IPS-15b (cell line): ENCODE measurements at regions not wholly inside any gene's neighbourhood (a gene's known extent, or its start where the extent isn't known, plus 50 kb on each side); places are given as distances from the start of the nearest gene placed in this dataset.

ENCODE experiments used
- H3K27me3 ChIP-seq: one replicate; pipeline ENCODE4 v1.6.1; 2013; ENCODE audit warnings: low read length; ENCODE audit not compliant: control insufficient read depth, insufficient read depth
- H3K36me3 ChIP-seq: one replicate; pipeline ENCODE4 v1.6.1; 2013; ENCODE audit warnings: low read length; ENCODE audit not compliant: control insufficient read depth, insufficient read depth
- H3K4me1 ChIP-seq: one replicate; pipeline ENCODE4 v1.6.1; 2013; ENCODE audit warnings: mild to moderate bottlenecking, low read length; ENCODE audit not compliant: control insufficient read depth, insufficient read depth
- H3K4me3 ChIP-seq: one replicate; pipeline ENCODE4 v1.5.1; 2013; ENCODE audit warnings: low read depth, low read length
- H3K9ac ChIP-seq: one replicate; pipeline ENCODE4 v1.6.1; 2013; ENCODE audit warnings: low read depth, mild to moderate bottlenecking, low read length
- H3K9me3 ChIP-seq: one replicate; pipeline ENCODE4 v1.6.1; 2013; ENCODE audit warnings: mild to moderate bottlenecking, low read length; ENCODE audit not compliant: control insufficient read depth, insufficient read depth

- no peaks in the 10 kb centered on the region for H3K27me3 ChIP-seq
- peaks cover 4% of the 10 kb centered on the region for H3K4me1 ChIP-seq
- H3K4me3 ChIP-seq = no peak overlapping the region
- H3K9me3 ChIP-seq = no peaks in the 10 kb centered on the region
- no peaks in the 10 kb centered on the region for H3K36me3 ChIP-seq
- no peak overlapping the region for H3K9ac ChIP-seq
These were observed 162.5 kb upstream of the RASGEF1B start for GRCh38 chr4:81634165-81634564.

- Histone ChIP-seq H3K4me1 (peaks cover 5% of the 10 kb centered on the region), H3K27me3 (no peaks in the 10 kb centered on the region), H3K36me3 (no peaks in the 10 kb centered on the region)
These were observed 161.0 kb upstream of the RASGEF1B start for GRCh38 chr4:81632581-81633299.

GRCh38 chr4:81631958-81632441 is 160.3 kb upstream of the RASGEF1B start:
- H3K4me1 ChIP-seq = peaks cover 11% of the 10 kb centered on the region
- no peak overlapping the region for H3K4me3 ChIP-seq
- no peak overlapping the region for H3K9ac ChIP-seq
- no peaks in the 10 kb centered on the region for H3K9me3 ChIP-seq
- H3K27me3 ChIP-seq = no peaks in the 10 kb centered on the region
- H3K36me3 ChIP-seq = no peaks in the 10 kb centered on the region

More at GRCh38 chr4:81632581-81633299, 161.0 kb upstream of the RASGEF1B start:
- Histone ChIP-seq H3K9me3 (no peaks in the 10 kb centered on the region), H3K9ac (no peak overlapping the region), H3K4me3 (no peak overlapping the region)

DNA sequence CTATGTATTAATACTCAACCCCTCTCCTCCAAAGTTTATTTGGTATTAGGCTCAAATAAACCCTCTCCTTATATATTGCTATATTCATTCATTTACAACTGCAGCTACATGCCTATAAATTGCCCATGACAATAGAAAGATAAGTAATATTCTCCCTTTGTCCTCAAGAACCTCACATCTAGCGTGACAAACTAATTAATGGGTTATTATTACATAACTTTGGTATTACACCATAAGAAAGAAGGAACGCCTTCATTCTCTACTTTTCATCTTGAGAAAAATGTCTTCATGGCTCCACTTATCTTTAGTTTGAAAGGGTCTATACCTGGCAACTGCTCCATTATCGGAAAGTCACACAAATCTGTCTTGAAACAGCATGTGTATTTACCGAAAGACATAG is 157.7 kb upstream of the RASGEF1B start:
- Histone ChIP-seq H3K4me3 (no peak overlapping the region), H3K9ac (no peak overlapping the region), H3K36me3 (no peaks in the 10 kb centered on the region), H3K4me1 (peaks cover 11% of the 10 kb centered on the region), H3K27me3 (no peaks in the 10 kb centered on the region), H3K9me3 (no peaks in the 10 kb centered on the region)

GRCh38 chr4:81628489-81628888 is 156.8 kb upstream of the RASGEF1B start:
- Histone ChIP-seq H3K27me3 (no peaks in the 10 kb centered on the region), H3K36me3 (no peaks in the 10 kb centered on the region), H3K4me1 (peaks cover 11% of the 10 kb centered on the region), H3K9me3 (no peaks in the 10 kb centered on the region), H3K4me3 (no peak overlapping the region), H3K9ac (no peak overlapping the region)

- no peaks in the 10 kb centered on the region for H3K27me3 ChIP-seq
- no peaks in the 10 kb centered on the region for H3K36me3 ChIP-seq
- H3K4me3 ChIP-seq = no peak overlapping the region
- H3K9ac ChIP-seq = no peak overlapping the region
- H3K9me3 ChIP-seq = no peaks in the 10 kb centered on the region
- H3K4me1 ChIP-seq = peaks cover 11% of the 10 kb centered on the region
These were observed 155.9 kb upstream of the RASGEF1B start for GRCh38 chr4:81627590-81627989.

DNA sequence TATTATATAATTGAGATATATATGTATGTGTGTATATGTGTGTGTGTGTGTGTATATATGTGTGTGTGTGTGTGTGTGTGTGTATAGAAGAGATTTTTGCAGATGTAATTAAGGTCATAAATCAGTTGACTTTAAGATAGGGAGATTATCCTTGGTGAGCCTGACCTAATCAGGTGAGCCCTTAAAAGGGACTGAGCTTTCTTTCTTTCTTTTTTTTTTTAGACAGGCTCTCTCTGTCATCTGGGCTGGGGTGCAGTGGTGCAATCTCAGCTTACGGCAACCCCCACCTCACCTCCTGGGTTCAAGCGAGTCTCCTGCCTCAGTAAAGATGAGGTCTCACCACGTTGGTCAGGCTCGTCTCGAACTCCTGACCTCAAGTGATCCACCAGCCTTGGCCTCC is 155.1 kb upstream of the RASGEF1B start:
- H3K4me3 ChIP-seq = no peak overlapping the region
- H3K4me1 ChIP-seq = peaks cover 10% of the 10 kb centered on the region
- H3K9me3 ChIP-seq = no peaks in the 10 kb centered on the region

GRCh38 chr4:81625422-81626417 is 154.0 kb upstream of the RASGEF1B start:
- Histone ChIP-seq H3K4me1 (peaks cover 6% of the 10 kb centered on the region), H3K9ac (no peak overlapping the region), H3K4me3 (no peak overlapping the region), H3K36me3 (no peaks in the 10 kb centered on the region), H3K9me3 (no peaks in the 10 kb centered on the region), H3K27me3 (no peaks in the 10 kb centered on the region)

More for the DNA sequence above, 155.1 kb upstream of the RASGEF1B start:
- Histone ChIP-seq H3K9ac (no peak overlapping the region), H3K36me3 (no peaks in the 10 kb centered on the region), H3K27me3 (no peaks in the 10 kb centered on the region)

DNA sequence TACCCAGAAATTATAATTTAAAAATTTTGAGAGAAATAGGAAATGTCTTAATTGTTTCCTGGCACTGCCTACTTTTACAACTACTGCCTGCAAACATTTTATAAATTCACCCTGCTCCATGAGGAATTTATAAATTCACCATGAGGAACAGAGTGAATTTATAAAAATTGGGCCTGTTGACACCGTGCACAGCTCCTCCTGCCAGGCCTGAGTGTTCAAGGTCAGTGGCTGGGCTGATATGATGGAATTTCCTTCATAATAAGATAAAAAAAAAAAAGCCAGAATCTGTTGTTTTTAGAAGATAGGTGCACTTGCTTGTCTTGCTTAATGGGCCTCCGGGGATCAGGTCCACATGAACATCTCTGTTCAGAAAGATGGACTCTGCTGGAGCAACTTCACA is 151.7 kb upstream of the RASGEF1B start:
- Histone ChIP-seq H3K9ac (no peak overlapping the region), H3K27me3 (no peaks in the 10 kb centered on the region), H3K4me3 (no peak overlapping the region), H3K4me1 (peaks cover 6% of the 10 kb centered on the region), H3K36me3 (no peaks in the 10 kb centered on the region), H3K9me3 (no peaks in the 10 kb centered on the region)

DNA sequence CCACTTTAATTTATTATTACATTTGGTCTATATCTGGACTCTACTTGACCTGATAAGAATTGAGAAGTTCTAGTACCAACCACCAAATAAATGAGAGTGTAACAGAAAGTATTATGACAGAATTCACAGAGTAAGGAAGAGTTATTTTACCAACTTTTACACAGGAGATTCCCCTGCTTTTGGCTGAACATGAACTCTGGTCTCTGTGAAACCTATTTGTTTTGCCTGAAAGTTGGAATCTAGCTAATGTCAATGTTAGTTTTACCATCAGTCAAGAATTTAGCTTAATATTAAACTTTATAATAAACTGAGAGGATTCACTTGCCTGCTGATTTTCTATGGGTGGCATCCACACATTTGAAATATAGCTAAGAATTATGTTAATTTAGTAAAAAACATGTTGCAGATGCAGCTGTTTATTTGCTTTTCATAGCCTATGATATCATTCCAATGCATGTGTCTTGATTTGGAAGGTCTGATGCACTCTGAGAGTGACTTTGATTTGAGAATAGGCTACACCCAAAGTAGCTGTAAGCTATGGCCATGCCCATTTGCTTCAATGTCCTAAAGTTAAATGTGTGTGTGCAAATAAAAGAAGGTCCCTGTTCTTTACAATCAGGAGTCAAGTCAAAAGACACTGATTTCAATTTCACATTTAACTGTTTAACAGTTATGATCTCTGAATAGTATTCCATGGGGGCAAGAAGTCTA is 150.9 kb upstream of the RASGEF1B start:
- Histone ChIP-seq H3K27me3 (no peaks in the 10 kb centered on the region), H3K36me3 (no peaks in the 10 kb centered on the region), H3K9me3 (no peaks in the 10 kb centered on the region), H3K4me1 (peaks cover 4% of the 10 kb centered on the region), H3K9ac (no peak overlapping the region), H3K4me3 (no peak overlapping the region)

- Histone ChIP-seq H3K36me3 (no peaks in the 10 kb centered on the region), H3K4me3 (no peak overlapping the region), H3K27me3 (no peaks in the 10 kb centered on the region), H3K4me1 (no peaks in the 10 kb centered on the region), H3K9ac (no peak overlapping the region), H3K9me3 (no peaks in the 10 kb centered on the region)
These were observed 150.3 kb upstream of the RASGEF1B start for GRCh38 chr4:81622028-81622427.
